ENCODE measurements at regions not wholly inside any gene's neighbourhood (a gene's known extent, or its start where the extent isn't known, plus 50 kb on each side); places are given as distances from the start of the nearest gene placed in this dataset.

- no peaks in the 10 kb centered on the region for H3K27me3 ChIP-seq (ENCODE audit: insufficient read depth, low read length)
- H3K4me3 ChIP-seq (ENCODE audit: insufficient read depth, low read length): no peak overlapping the region
- no peak for DNase-seq (ENCODE audit: insufficient read length, low spot score, missing footprints)
- no peaks in the 10 kb centered on the region for H3K4me1 ChIP-seq (ENCODE audit: insufficient read depth, low read length)
- H2AFZ ChIP-seq (ENCODE audit: low read length): no peak overlapping the region
- H3K27ac ChIP-seq (ENCODE audit: low read depth, low read length): no peak overlapping the region
- H3K4me2 ChIP-seq (ENCODE audit: insufficient read depth, low read length): no peak overlapping the region
- TF ChIP-seq, protein P1, sequence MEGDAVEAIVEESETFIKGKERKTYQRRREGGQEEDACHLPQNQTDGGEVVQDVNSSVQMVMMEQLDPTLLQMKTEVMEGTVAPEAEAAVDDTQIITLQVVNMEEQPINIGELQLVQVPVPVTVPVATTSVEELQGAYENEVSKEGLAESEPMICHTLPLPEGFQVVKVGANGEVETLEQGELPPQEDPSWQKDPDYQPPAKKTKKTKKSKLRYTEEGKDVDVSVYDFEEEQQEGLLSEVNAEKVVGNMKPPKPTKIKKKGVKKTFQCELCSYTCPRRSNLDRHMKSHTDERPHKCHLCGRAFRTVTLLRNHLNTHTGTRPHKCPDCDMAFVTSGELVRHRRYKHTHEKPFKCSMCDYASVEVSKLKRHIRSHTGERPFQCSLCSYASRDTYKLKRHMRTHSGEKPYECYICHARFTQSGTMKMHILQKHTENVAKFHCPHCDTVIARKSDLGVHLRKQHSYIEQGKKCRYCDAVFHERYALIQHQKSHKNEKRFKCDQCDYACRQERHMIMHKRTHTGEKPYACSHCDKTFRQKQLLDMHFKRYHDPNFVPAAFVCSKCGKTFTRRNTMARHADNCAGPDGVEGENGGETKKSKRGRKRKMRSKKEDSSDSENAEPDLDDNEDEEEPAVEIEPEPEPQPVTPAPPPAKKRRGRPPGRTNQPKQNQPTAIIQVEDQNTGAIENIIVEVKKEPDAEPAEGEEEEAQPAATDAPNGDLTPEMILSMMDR (IDR thresholded peaks at IDR 0.05; ENCODE audit: extremely low read depth, low read depth, low read length): no peak
- no peaks in the 10 kb centered on the region for H3K9me3 ChIP-seq (ENCODE audit: low read depth, low read length)
- no peaks in the 10 kb centered on the region for H3K79me2 ChIP-seq (ENCODE audit: insufficient read depth, low read length)
- no peaks in the 10 kb centered on the region for H4K20me1 ChIP-seq (ENCODE audit: insufficient read depth, low read length)
- no peaks in the 10 kb centered on the region for H3K36me3 ChIP-seq (ENCODE audit: insufficient read depth, low read length)
These were observed 108.7 kb upstream of the DPP6 start for GRCh38 chr7:153943457-153943856.

DNA sequence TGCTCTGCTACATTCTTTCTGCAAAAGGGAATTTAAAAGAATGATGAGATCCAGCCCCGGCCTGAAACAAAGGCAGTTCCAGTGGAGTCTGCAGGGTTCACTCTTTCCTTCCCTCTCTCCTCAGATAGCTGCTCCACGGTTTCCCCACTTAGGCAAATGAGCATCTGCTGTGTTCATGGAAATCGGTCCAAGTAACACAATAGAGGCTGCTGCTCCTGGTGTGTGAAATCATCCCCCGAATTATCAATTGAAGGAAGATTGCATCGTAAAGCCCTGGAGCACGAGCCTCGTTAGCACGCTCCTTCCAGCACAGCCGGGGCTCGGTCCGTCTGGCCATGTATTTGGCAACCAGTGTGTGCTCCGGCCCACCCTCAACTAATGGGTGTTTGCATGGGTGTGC lies 108.3 kb upstream of the DPP6 start:
- Histone ChIP-seq H3K27me3 (ENCODE audit: insufficient read depth, low read length) (no peaks in the 10 kb centered on the region), H4K20me1 (ENCODE audit: insufficient read depth, low read length) (no peaks in the 10 kb centered on the region), H2AFZ (ENCODE audit: low read length) (no peak overlapping the region), H3K36me3 (ENCODE audit: insufficient read depth, low read length) (no peaks in the 10 kb centered on the region), H3K4me3 (ENCODE audit: insufficient read depth, low read length) (no peak overlapping the region), H3K79me2 (ENCODE audit: insufficient read depth, low read length) (no peaks in the 10 kb centered on the region), H3K4me2 (ENCODE audit: insufficient read depth, low read length) (no peak overlapping the region), H3K9me3 (ENCODE audit: low read depth, low read length) (no peaks in the 10 kb centered on the region), H3K4me1 (ENCODE audit: insufficient read depth, low read length) (no peaks in the 10 kb centered on the region), H3K27ac (ENCODE audit: low read depth, low read length) (no peak overlapping the region)
- DNase-seq (ENCODE audit: insufficient read length, low spot score, missing footprints): no peak
- TF ChIP-seq, protein P1 (IDR thresholded peaks at IDR 0.05; ENCODE audit: extremely low read depth, low read depth, low read length): no peak

- no peaks in the 10 kb centered on the region for H3K9me3 ChIP-seq (ENCODE audit: low read depth, low read length)
These were observed 104.1 kb upstream of the DPP6 start for GRCh38 chr7:153948060-153948459.

GRCh38 chr7:153951316-153951715 lies 100.9 kb upstream of the DPP6 start:
- Histone ChIP-seq H3K4me3 (ENCODE audit: insufficient read depth, low read length) (no peak overlapping the region), H3K4me2 (ENCODE audit: insufficient read depth, low read length) (no peak overlapping the region), H2AFZ (ENCODE audit: low read length) (no peak overlapping the region), H3K79me2 (ENCODE audit: insufficient read depth, low read length) (no peaks in the 10 kb centered on the region), H3K9me3 (ENCODE audit: low read depth, low read length) (no peaks in the 10 kb centered on the region), H3K4me1 (ENCODE audit: insufficient read depth, low read length) (no peaks in the 10 kb centered on the region), H3K27me3 (ENCODE audit: insufficient read depth, low read length) (no peaks in the 10 kb centered on the region), H4K20me1 (ENCODE audit: insufficient read depth, low read length) (no peaks in the 10 kb centered on the region), H3K36me3 (ENCODE audit: insufficient read depth, low read length) (no peaks in the 10 kb centered on the region), H3K27ac (ENCODE audit: low read depth, low read length) (no peak overlapping the region)
- DNase-seq (ENCODE audit: insufficient read length, low spot score, missing footprints): no peak
- TF ChIP-seq, protein P1 (IDR thresholded peaks at IDR 0.05; ENCODE audit: extremely low read depth, low read depth, low read length): no peak

More at GRCh38 chr7:153948060-153948459, 104.1 kb upstream of the DPP6 start:
- H3K27me3 ChIP-seq (ENCODE audit: insufficient read depth, low read length): no peaks in the 10 kb centered on the region
- no peaks in the 10 kb centered on the region for H3K4me1 ChIP-seq (ENCODE audit: insufficient read depth, low read length)
- H3K4me3 ChIP-seq (ENCODE audit: insufficient read depth, low read length): no peak overlapping the region
- H3K36me3 ChIP-seq (ENCODE audit: insufficient read depth, low read length): no peaks in the 10 kb centered on the region
- H4K20me1 ChIP-seq (ENCODE audit: insufficient read depth, low read length): no peaks in the 10 kb centered on the region
- no peak overlapping the region for H2AFZ ChIP-seq (ENCODE audit: low read length)
- no peak for DNase-seq (ENCODE audit: insufficient read length, low spot score, missing footprints)
- H3K4me2 ChIP-seq (ENCODE audit: insufficient read depth, low read length): no peak overlapping the region
- no peaks in the 10 kb centered on the region for H3K79me2 ChIP-seq (ENCODE audit: insufficient read depth, low read length)
- H3K27ac ChIP-seq (ENCODE audit: low read depth, low read length): no peak overlapping the region
- TF ChIP-seq, protein P1 (IDR thresholded peaks at IDR 0.05; ENCODE audit: extremely low read depth, low read depth, low read length): no peak

Measured in osteoblast (primary cell).